Ishikawa (cell line): ENCODE measurements at regions not wholly inside any gene's neighbourhood (a gene's known extent, or its start where the extent isn't known, plus 50 kb on each side); places are given as distances from the start of the nearest gene placed in this dataset.

Experiments used
- CEBPB ChIP-seq: IDR thresholded peaks from 2 replicates; pipeline ENCODE4 v1.6.1; 2012
- CREB1 ChIP-seq: IDR thresholded peaks from 2 replicates; pipeline ENCODE4 v1.6.1; 2012; ENCODE audit warnings: low read depth
- EGR1 ChIP-seq: IDR thresholded peaks from 2 replicates; pipeline ENCODE4 v1.6.1; 2012
- EP300 ChIP-seq: IDR thresholded peaks from 2 replicates; pipeline ENCODE4 v1.6.1; 2012; ENCODE audit warnings: borderline replicate concordance
- FOXM1 ChIP-seq: IDR thresholded peaks from 2 replicates; pipeline ENCODE4 v1.6.1; 2012; ENCODE audit warnings: low read depth, borderline replicate concordance
- NFIC ChIP-seq: IDR thresholded peaks from 2 replicates; pipeline ENCODE4 v1.6.1; 2012
- RAD21 ChIP-seq: IDR thresholded peaks from 2 replicates; pipeline ENCODE4 v1.6.1; 2012; ENCODE audit warnings: low read depth
- TAF1 ChIP-seq: IDR thresholded peaks from 2 replicates; pipeline ENCODE4 v1.6.1; 2012; ENCODE audit warnings: low read depth, mild to moderate bottlenecking
- TCF12 ChIP-seq: IDR thresholded peaks from 2 replicates; pipeline ENCODE4 v1.6.1; 2012; ENCODE audit warnings: low read depth
- TEAD4 ChIP-seq: IDR thresholded peaks from 2 replicates; pipeline ENCODE4 v1.6.1; 2012
- YY1 ChIP-seq: IDR thresholded peaks from 2 replicates; pipeline ENCODE4 v1.6.1; 2012; ENCODE audit warnings: low read depth
- ZBTB7A ChIP-seq: IDR thresholded peaks from 2 replicates; pipeline ENCODE4 v1.6.1; 2012; ENCODE audit warnings: low read depth
- TF ChIP-seq, protein P1 (sequence below): IDR thresholded peaks from 2 replicates; pipeline ENCODE4 v1.6.1; 2012; ENCODE audit warnings: low read depth, mild to moderate bottlenecking
- TF ChIP-seq, protein P2 (sequence below): IDR thresholded peaks from 2 replicates; pipeline ENCODE4 v1.6.1; 2012
- TF ChIP-seq, protein P3 (sequence below): IDR thresholded peaks from 2 replicates; pipeline ENCODE4 v1.6.1; 2012

DNA sequence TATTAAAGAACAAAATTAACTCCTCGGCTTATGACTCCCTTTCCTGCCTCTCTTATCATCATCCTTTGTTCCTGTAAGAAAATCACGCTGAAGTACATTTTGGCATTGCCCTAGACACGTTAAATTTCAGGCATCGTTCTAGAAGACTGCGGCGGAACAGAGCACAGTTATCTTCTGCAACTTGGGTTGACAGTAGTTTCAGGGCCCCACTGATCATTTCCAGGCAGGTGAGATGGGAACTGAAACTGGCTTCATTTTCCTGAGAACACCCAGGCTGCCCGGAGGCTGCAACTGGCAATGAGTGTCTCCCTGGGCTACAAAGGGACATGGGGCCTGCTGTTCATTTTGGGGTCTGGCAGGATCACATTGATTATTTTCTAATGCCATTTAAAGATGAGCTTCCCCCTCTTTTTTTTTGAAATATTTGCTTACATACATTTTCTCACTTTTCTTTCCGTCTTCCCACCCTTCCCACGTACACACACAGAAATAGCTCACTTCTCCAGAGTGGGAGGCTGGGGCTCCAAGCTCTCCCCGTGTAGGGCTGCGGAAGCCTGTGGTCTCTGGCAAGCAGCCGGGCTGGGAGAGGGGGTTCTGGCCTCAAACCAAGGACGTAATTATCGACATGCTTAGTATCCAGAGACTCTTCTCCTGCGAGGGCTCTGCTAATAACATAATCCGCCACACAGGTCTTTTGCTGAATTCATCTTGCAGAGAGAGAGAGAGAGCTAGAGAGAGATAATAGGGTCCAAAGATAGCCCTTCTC lies 267.4 kb downstream of the ABHD5 start:
- TF ChIP-seq TEAD4 (no peak), RAD21 (no peak), CEBPB (no peak), EP300 (no peak), EGR1 (no peak), TCF12 (no peak), TAF1 (no peak), YY1 (no peak), ZBTB7A (no peak), CREB1 (no peak), FOXM1 (no peak), NFIC (no peak)
- TF ChIP-seq, protein P1, sequence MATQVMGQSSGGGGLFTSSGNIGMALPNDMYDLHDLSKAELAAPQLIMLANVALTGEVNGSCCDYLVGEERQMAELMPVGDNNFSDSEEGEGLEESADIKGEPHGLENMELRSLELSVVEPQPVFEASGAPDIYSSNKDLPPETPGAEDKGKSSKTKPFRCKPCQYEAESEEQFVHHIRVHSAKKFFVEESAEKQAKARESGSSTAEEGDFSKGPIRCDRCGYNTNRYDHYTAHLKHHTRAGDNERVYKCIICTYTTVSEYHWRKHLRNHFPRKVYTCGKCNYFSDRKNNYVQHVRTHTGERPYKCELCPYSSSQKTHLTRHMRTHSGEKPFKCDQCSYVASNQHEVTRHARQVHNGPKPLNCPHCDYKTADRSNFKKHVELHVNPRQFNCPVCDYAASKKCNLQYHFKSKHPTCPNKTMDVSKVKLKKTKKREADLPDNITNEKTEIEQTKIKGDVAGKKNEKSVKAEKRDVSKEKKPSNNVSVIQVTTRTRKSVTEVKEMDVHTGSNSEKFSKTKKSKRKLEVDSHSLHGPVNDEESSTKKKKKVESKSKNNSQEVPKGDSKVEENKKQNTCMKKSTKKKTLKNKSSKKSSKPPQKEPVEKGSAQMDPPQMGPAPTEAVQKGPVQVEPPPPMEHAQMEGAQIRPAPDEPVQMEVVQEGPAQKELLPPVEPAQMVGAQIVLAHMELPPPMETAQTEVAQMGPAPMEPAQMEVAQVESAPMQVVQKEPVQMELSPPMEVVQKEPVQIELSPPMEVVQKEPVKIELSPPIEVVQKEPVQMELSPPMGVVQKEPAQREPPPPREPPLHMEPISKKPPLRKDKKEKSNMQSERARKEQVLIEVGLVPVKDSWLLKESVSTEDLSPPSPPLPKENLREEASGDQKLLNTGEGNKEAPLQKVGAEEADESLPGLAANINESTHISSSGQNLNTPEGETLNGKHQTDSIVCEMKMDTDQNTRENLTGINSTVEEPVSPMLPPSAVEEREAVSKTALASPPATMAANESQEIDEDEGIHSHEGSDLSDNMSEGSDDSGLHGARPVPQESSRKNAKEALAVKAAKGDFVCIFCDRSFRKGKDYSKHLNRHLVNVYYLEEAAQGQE: no peak
- TF ChIP-seq, protein P2, sequence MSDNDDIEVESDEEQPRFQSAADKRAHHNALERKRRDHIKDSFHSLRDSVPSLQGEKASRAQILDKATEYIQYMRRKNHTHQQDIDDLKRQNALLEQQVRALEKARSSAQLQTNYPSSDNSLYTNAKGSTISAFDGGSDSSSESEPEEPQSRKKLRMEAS: no peak
- TF ChIP-seq, protein P3, sequence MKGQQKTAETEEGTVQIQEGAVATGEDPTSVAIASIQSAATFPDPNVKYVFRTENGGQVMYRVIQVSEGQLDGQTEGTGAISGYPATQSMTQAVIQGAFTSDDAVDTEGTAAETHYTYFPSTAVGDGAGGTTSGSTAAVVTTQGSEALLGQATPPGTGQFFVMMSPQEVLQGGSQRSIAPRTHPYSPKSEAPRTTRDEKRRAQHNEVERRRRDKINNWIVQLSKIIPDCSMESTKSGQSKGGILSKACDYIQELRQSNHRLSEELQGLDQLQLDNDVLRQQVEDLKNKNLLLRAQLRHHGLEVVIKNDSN: no peak

DNA sequence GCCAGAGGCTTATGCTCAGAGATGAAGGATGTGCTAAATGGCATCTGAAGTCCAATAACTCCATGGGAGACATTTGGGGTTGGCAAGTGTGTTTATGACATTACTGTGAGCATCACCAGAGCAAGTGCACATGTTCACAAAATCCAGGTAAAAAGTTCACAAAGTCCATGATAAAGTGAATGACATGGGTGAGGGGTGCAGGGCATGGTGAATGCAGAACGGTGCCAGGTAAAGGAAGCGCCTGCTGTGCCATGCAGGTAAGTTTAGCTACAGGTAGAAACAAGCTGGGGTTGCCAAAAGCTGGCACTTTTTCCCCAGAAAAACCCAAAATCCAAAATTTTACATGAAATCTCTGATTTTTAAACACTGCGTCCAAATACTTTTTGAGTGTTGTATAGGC lies 268.2 kb downstream of the ABHD5 start:
- no peak for TF ChIP-seq RAD21
- TF ChIP-seq ZBTB7A: no peak
- TF ChIP-seq FOXM1: no peak

DNA sequence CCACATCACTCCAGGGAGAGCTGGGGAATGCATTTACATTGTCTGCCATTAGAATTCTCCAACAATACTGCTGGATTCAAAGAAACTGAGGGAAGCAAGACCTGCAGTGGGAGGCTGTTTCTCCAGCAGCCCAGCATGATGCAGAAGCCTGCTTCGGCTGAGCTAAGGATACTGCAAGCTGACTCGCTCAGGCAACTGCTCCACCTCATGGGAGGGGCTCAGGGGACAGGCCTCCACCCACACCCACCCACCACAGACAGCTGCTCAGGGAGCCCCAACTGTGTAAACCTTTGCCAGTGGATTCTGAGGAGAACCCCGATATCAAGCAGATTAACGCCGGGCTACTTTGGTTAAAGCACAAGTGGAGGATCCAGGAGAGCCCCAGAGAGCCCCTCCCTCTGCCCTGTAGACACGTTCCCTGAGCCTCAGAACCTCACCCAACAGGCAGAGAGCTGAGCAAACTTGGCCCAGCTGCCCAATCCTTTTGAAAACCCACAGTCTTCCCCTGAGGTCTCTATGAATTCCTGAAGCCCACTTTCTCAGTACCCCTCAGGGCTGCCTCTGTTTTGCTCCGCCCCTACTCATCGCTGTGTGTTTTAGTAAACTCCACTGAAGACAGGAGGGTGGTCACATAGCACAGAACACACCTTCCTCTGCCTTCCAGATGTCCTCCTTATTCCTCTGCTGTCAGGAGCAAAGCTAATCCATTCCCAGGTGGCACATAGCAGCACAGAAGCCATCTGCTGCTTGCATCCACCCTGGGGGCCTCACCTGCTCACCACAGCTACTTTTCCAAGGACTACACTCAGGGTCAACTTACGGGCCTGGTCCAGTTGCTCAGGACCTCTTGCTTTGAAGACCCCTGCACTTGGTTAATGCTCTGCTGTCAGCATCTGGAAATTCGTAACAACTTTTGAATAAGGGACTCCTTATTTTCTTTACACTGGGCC lies 269.0 kb downstream of the ABHD5 start:
- TF ChIP-seq, protein P1: no peak
- TF ChIP-seq RAD21 (no peak), EP300 (no peak), FOXM1 (no peak), ZBTB7A (no peak), CREB1 (no peak), YY1 (no peak)

DNA sequence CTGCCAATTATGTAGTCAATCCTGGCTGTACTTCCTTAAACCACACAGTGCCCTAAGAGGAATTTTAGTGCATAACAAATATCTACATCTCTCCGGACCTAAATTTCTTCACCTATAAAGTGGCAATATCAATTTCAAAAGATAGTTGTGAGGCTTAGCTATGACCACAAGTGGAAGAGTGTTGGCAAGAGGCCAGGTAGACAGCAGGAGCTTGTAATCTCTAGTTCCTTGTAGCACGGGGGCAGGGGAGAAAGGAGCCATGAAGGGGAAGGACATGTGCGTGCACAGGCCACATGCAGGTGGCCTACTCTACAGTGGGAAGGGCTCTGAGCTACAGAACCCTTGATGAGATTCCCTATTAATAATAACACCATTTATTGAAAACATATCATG lies 269.7 kb downstream of the ABHD5 start:
- TF ChIP-seq NFIC (peak; percentile 34; the same call in 1 of the 2 replicates), TCF12 (no peak), RAD21 (no peak)

DNA sequence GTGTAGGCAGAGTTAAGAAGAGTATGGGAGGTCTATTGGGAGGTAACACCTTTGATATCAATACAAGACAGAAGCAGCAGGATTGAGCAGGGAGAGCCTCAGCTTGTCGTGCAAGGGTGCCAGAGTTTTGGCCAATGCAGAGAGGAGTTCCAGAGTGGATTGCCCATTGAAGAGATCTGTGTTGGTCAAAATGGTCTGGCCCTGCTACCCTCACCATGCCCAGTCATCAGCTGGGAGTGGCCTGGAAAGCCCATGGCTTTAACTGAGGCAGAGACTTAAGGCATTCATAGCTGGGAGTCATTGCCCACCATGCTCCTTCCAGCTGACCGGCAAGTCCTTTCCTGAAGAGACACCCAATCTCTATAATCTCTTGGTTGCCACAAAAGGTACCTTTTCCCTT lies 271.3 kb downstream of the ABHD5 start:
- TF ChIP-seq EGR1: no peak
- TF ChIP-seq, protein P2: no peak
- TF ChIP-seq CEBPB: no peak
- TF ChIP-seq TAF1: no peak
- no peak for TF ChIP-seq RAD21
- TF ChIP-seq, protein P1: no peak
- TF ChIP-seq TEAD4: no peak
- no peak for TF ChIP-seq CREB1
